ENCODE measurements at regions not wholly inside any gene's neighbourhood (a gene's known extent, or its start where the extent isn't known, plus 50 kb on each side); places are given as distances from the start of the nearest gene placed in this dataset.

- TF ChIP-seq CTCF (IDR thresholded peaks at IDR 0.05; ENCODE audit: low read depth, low read length, missing control alignments): no peak
- DNase-seq (ENCODE audit: low read depth): no peak
These were observed 134.2 kb upstream of the NSMCE3 start for GRCh38 chr15:29403772-29404171.

GRCh38 chr15:29401644-29402043, 132.0 kb upstream of the NSMCE3 start:
- DNase-seq (ENCODE audit: low read depth): no peak
- H3K4me3 ChIP-seq (ENCODE audit: low read depth, low read length): no peak overlapping the region
- TF ChIP-seq CTCF (IDR thresholded peaks at IDR 0.05; ENCODE audit: low read depth, low read length, missing control alignments): no peak

More at GRCh38 chr15:29403772-29404171, 134.2 kb upstream of the NSMCE3 start:
- no peak overlapping the region for H3K4me3 ChIP-seq (ENCODE audit: low read depth, low read length)

- DNase-seq (ENCODE audit: low read depth): no peak
- no peak overlapping the region for H3K4me3 ChIP-seq (ENCODE audit: low read depth, low read length)
- TF ChIP-seq CTCF (IDR thresholded peaks at IDR 0.05; ENCODE audit: low read depth, low read length, missing control alignments): no peak
These were observed 131.1 kb upstream of the NSMCE3 start for GRCh38 chr15:29400701-29401100.

- TF ChIP-seq CTCF (IDR thresholded peaks at IDR 0.05; ENCODE audit: low read depth, low read length, missing control alignments): no peak
- H3K4me3 ChIP-seq (ENCODE audit: low read depth, low read length): no peak overlapping the region
- no peak for DNase-seq (ENCODE audit: low read depth)
These were observed 129.3 kb upstream of the NSMCE3 start for GRCh38 chr15:29398907-29399306.

GRCh38 chr15:29396176-29396811, 126.7 kb upstream of the NSMCE3 start:
- TF ChIP-seq CTCF (IDR thresholded peaks at IDR 0.05; ENCODE audit: low read depth, low read length, missing control alignments): no peak
- DNase-seq (ENCODE audit: low read depth): no peak
- H3K4me3 ChIP-seq (ENCODE audit: low read depth, low read length): no peak overlapping the region

- no peak for TF ChIP-seq CTCF (IDR thresholded peaks at IDR 0.05; ENCODE audit: low read depth, low read length, missing control alignments)
- DNase-seq (ENCODE audit: low read depth): no peak
- no peak overlapping the region for H3K4me3 ChIP-seq (ENCODE audit: low read depth, low read length)
These were observed 123.8 kb upstream of the NSMCE3 start for GRCh38 chr15:29393443-29393842.

- H3K4me3 ChIP-seq (ENCODE audit: low read depth, low read length): no peak overlapping the region
- DNase-seq (ENCODE audit: low read depth): no peak
- no peak for TF ChIP-seq CTCF (IDR thresholded peaks at IDR 0.05; ENCODE audit: low read depth, low read length, missing control alignments)
These were observed 122.7 kb upstream of the NSMCE3 start for GRCh38 chr15:29392358-29392757.
